CD14-positive monocyte (primary cell): ENCODE measurements at regions not wholly inside any gene's neighbourhood (a gene's known extent, or its start where the extent isn't known, plus 50 kb on each side); places are given as distances from the start of the nearest gene placed in this dataset.
A peak's percentile ranks its signal among the peaks of the same experiment; 100 is the strongest.

Experiments used
- DNase-seq, 3 donors: peaks; one replicate each; pipeline ENCODE4 v3.0.0-alpha.2; 2011 to 2022
- H2AFZ ChIP-seq: 2 replicates; pipeline ENCODE4 v1.6.0; 2012; ENCODE audit warnings: mild to moderate bottlenecking, low read depth, low read length, inconsistent platforms; ENCODE audit not compliant: insufficient read depth, poor library complexity, severe bottlenecking
- H3K27ac ChIP-seq, 2 donors: 1 replicate in 1 of 2; 2 replicates in 1 of 2; pipeline ENCODE4 v1.5.1; 2012 to 2013; ENCODE audit warnings: low read length in 2 of 2, control low read depth in 1 of 2, inconsistent platforms in 1 of 2, low read depth in 1 of 2, mild to moderate bottlenecking in 1 of 2
- H3K27me3 ChIP-seq, 2 donors: one replicate each; pipeline versions ENCODE4 v1.6.0 to v1.6.1; 2011 to 2013; ENCODE audit warnings: low read length in 2 of 2; ENCODE audit not compliant: control insufficient read depth in 2 of 2, insufficient read depth in 2 of 2
- H3K36me3 ChIP-seq, 2 donors: replicated peaks in 1 of 2; 1 replicate in 1 of 2; 2 replicates in 1 of 2; pipeline versions ENCODE4 v1.5.1 to v1.6.1; 2012 to 2013; ENCODE audit warnings: low read length in 2 of 2, control low read depth in 1 of 2, inconsistent platforms in 1 of 2, mild to moderate bottlenecking in 1 of 2; ENCODE audit not compliant: insufficient read depth in 2 of 2, control insufficient read depth in 1 of 2
- H3K4me1 ChIP-seq, 2 donors: 1 replicate in 1 of 2; 2 replicates in 1 of 2; pipeline versions ENCODE4 v1.5.1 to v1.6.1; 2012 to 2013; ENCODE audit warnings: low read length in 2 of 2, control low read depth in 1 of 2, inconsistent platforms in 1 of 2, mild to moderate bottlenecking in 1 of 2, moderate library complexity in 1 of 2; ENCODE audit not compliant: insufficient read depth in 2 of 2, control insufficient read depth in 1 of 2
- H3K4me2 ChIP-seq: replicated peaks from 2 replicates; pipeline ENCODE3; 2012; ENCODE audit warnings: low read length, moderate library complexity, mild to moderate bottlenecking; ENCODE audit not compliant: poor library complexity, severe bottlenecking; ENCODE audit errors: extremely low read depth
- H3K4me3 ChIP-seq, 3 experiments: fragments of 200-600 bp in 1 of 3; sonication (generic) in 1 of 3; replicated peaks in 1 of 3; 1 replicate in 2 of 3; 2 replicates in 1 of 3; pipeline ENCODE4 v1.5.1; 2011 to 2013; ENCODE audit warnings: low read length in 3 of 3, mild to moderate bottlenecking in 3 of 3, control low read depth in 2 of 3, low read depth in 2 of 3, inconsistent platforms in 1 of 3, moderate library complexity in 1 of 3
- H3K79me2 ChIP-seq: 2 replicates; pipeline ENCODE4 v1.6.0; 2012; ENCODE audit warnings: mild to moderate bottlenecking, control low read depth, inconsistent platforms, low read length, moderate library complexity; ENCODE audit not compliant: insufficient read depth
- H3K9ac ChIP-seq: 2 replicates; pipeline ENCODE4 v1.6.0; 2017; ENCODE audit warnings: low read length, mild to moderate bottlenecking; ENCODE audit not compliant: insufficient read depth, poor library complexity, severe bottlenecking
- H3K9me3 ChIP-seq, 2 donors: replicated peaks in 1 of 2; 1 replicate in 1 of 2; 2 replicates in 1 of 2; pipeline versions ENCODE4 v1.5.1 to v1.6.1; 2012 to 2013; ENCODE audit warnings: low read length in 2 of 2, control low read depth in 1 of 2; ENCODE audit not compliant: control insufficient read depth in 1 of 2, insufficient read depth in 1 of 2
- H4K20me1 ChIP-seq: 2 replicates; pipeline ENCODE4 v1.6.0; 2012; ENCODE audit warnings: mild to moderate bottlenecking, low read length, control low read depth, moderate library complexity; ENCODE audit not compliant: insufficient read depth
- H3K27ac Mint-ChIP-seq, 7 donors: one replicate each; pipeline ENCODE4 v1.8.0; 2020; ENCODE audit warnings: mild to moderate bottlenecking in 7 of 7, mixed read lengths in 7 of 7, moderate library complexity in 6 of 7, inconsistent platforms in 2 of 7
- H3K27me3 Mint-ChIP-seq, 3 donors: one replicate each; pipeline ENCODE4 v1.8.0; 2021 to 2022; ENCODE audit warnings: low read depth in 3 of 3, mild to moderate bottlenecking in 3 of 3, mixed read lengths in 3 of 3, moderate library complexity in 3 of 3, inconsistent platforms in 1 of 3
- H3K36me3 Mint-ChIP-seq, 2 donors: one replicate each; pipeline ENCODE4 v1.8.0; 2020; ENCODE audit warnings: mixed read lengths in 2 of 2, inconsistent platforms in 1 of 2, mild to moderate bottlenecking in 1 of 2
- H3K4me1 Mint-ChIP-seq: one replicate; pipeline ENCODE4 v1.8.0; 2020; ENCODE audit warnings: mild to moderate bottlenecking, mixed read lengths
- H3K4me3 Mint-ChIP-seq, 2 donors: one replicate each; pipeline ENCODE4 v1.8.0; 2020; ENCODE audit warnings: mild to moderate bottlenecking in 2 of 2, mixed read lengths in 2 of 2, moderate library complexity in 1 of 2
- H3K9me3 Mint-ChIP-seq, 7 donors: one replicate each; pipeline ENCODE4 v1.8.0; 2020 to 2022; ENCODE audit warnings: mixed read lengths in 7 of 7, mild to moderate bottlenecking in 6 of 7, moderate library complexity in 6 of 7, inconsistent platforms in 2 of 7
- CTCF ChIP-seq: fragments of 200-600 bp; IDR thresholded peaks from one replicate; pipeline ENCODE4 v1.8.0; 2022; ENCODE audit warnings: antibody characterized with exemption, mild to moderate bottlenecking
- WGBS: methylation state at CpG from one replicate; pipeline ENCODE4 v1.1.5; 2013; ENCODE audit warnings: missing lambda C conversion rate; ENCODE audit not compliant: insufficient coverage; 5-methylcytosine and 5-hydroxymethylcytosine counted together
- intact Hi-C, 2 donors: fragments of 100-400 bp; cut with micrococcal nuclease; formaldehyde crosslinking; loops; one replicate each; pipeline versions ENCODE4 v1.15.0 to v1.15.1; 2023

GRCh38 chr2:215830304-215830703, 183.0 kb downstream of the MREG start:
- 67% methylated on average over 2 of the region's 4 CpGs for WGBS
- Mint-ChIP-seq H3K27ac (peak overlapping the region in 1 of 7 donors; percentile 15), H3K27me3 (peaks cover 0 to 5% (median 2%) of the 10 kb centered on the region in 3 donors), H3K4me3 (no peak overlapping the region), H3K4me1 (peaks cover 43% of the 10 kb centered on the region), H3K9me3 (no peaks in the 10 kb centered on the region), H3K36me3 (no peaks in the 10 kb centered on the region)
- H3K36me3 ChIP-seq, result no peaks in the 10 kb centered on the region
- H3K9ac ChIP-seq, result no peak overlapping the region
- no peak overlapping the region for H3K27ac ChIP-seq
- H3K4me3 ChIP-seq, result no peak overlapping the region
- peaks cover 33 to 48% of the 10 kb centered on the region in 2 donors for H3K4me1 ChIP-seq
- intact Hi-C loops, result no loop called here
- DNase-seq, result peak in 2 of 3 donors; percentile 35 to 49
- H2AFZ ChIP-seq, result no peak overlapping the region
- H3K27me3 ChIP-seq, result no peaks in the 10 kb centered on the region
- no peaks in the 10 kb centered on the region for H3K79me2 ChIP-seq
- H3K4me2 ChIP-seq, result no peak overlapping the region
- H4K20me1 ChIP-seq, result no peaks in the 10 kb centered on the region
- no peaks in the 10 kb centered on the region for H3K9me3 ChIP-seq
- TF ChIP-seq CTCF, result no peak

- Histone ChIP-seq H3K4me1 (peaks cover 33 to 48% of the 10 kb centered on the region in 2 donors), H2AFZ (no peak overlapping the region), H3K9me3 (no peaks in the 10 kb centered on the region), H3K27ac (no peak overlapping the region), H3K4me2 (no peak overlapping the region), H3K79me2 (no peaks in the 10 kb centered on the region), H3K4me3 (no peak overlapping the region), H3K27me3 (no peaks in the 10 kb centered on the region), H3K36me3 (no peaks in the 10 kb centered on the region), H3K9ac (no peak overlapping the region), H4K20me1 (no peaks in the 10 kb centered on the region)
- H3K27ac Mint-ChIP-seq, result peak overlapping the region in 3 of 7 donors; percentile 26 to 50 (median 29)
- no peak overlapping the region for H3K4me3 Mint-ChIP-seq
- H3K4me1 Mint-ChIP-seq, result peaks cover 43% of the 10 kb centered on the region
- TF ChIP-seq CTCF, result no peak
- H3K36me3 Mint-ChIP-seq, result no peaks in the 10 kb centered on the region
- WGBS, result 90% methylated on average over 6 of the region's 8 CpGs
- intact Hi-C loops, result no loop called here
- H3K9me3 Mint-ChIP-seq, result peaks cover 0 to 3% (median 0%) of the 10 kb centered on the region in 7 donors
- peaks cover 0 to 5% (median 2%) of the 10 kb centered on the region in 3 donors for H3K27me3 Mint-ChIP-seq
- DNase-seq, result no peak
Measured at GRCh38 chr2:215829261-215829660, 184.1 kb downstream of the MREG start.
